ENCODE measurements at regions not wholly inside any gene's neighbourhood (a gene's known extent, or its start where the extent isn't known, plus 50 kb on each side); places are given as distances from the start of the nearest gene placed in this dataset.

DNA sequence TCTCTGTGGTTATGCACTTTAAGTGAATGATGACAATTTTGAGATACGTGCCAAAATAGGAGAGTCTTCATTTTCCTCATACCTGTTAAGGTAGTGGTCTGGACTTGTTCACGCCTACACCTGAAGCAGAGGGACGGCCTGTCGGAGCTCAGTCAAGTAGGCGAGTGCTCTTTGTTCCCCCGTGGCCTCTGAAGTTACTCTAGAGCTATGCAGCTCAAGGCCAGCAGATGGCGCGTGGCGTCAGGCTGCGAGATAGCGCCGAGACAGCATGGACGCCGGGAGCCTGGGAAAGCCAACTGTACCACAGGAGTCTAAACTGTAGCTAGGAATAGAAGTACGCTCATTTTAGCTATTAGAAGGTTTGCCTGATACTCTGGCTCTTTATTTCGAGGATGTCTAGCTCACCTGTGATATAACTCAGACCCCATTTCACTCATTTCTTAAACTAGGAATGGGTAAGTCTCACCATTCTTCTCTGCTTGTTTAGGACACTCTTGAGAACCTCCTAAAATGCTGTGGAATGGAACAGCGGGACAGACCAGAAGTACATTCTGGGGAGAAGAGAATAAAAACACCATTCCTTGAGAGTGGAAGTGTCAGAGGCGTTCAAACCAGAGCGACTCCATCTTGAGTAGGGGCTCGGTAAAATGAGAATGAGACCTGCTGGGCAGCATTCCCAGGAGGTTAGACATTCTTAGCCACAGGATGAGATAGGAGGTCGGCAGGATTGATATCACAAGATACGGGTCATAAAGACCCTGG, 267.4 kb upstream of the HMGA2 start:
- peak; percentile 81 for DNase-seq (ENCODE audit: low spot score)

DNA sequence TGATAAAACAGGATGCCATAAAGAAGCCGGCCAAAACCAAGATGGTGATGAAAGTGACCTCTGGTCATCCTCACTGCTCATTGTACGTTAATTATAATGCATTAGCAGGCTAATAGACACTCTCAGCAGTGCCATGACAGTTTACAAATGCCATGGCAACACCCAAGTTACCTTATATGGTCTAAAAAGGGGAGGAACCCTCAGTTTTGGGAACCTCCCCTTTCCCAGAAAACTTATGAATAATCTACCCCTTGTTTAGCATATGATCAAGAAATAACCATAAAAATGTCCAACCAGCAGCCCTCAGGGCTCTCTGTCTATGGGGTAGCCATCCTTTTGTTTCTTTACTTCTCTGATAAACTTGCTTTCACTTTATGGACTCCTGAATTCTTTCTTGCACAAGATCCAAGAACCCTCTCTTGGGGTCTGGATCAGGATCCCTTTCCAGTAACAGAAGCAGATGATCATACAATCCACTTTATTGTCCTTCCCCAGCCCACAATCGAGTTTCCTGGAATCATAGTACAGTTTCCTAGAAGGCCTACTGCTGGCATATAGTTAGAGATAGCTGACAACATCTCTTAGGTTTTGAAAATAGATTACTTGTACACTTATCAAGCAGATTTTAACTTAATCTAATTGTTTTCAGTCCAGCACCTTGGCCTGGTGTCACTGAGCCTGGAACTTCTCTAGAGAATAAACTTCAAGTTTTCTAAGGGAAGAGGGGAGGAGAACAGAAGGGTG, 266.7 kb upstream of the HMGA2 start:
- DNase-seq (ENCODE audit: low spot score), result no peak

DNA sequence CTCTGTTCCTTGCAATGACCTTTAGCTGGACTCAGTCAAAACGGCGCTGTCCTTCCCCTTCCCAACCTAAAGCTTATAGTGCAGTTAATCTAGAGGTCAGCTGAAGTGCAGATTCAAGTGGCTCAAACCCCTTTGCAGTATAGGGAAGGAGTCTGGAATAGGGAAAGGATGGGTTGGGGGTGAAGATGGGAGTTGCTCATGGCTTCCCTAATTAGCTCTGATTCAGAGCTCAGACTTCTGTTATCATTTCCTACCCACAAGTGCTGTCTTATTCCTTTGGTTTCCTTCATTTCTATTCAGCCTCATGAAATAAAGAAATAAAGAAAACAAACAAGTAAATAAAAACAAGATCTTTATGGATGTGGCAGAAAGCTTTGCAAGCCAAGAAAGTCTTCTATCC, 264.0 kb upstream of the HMGA2 start:
- DNase-seq (ENCODE audit: low spot score), result no peak

DNA sequence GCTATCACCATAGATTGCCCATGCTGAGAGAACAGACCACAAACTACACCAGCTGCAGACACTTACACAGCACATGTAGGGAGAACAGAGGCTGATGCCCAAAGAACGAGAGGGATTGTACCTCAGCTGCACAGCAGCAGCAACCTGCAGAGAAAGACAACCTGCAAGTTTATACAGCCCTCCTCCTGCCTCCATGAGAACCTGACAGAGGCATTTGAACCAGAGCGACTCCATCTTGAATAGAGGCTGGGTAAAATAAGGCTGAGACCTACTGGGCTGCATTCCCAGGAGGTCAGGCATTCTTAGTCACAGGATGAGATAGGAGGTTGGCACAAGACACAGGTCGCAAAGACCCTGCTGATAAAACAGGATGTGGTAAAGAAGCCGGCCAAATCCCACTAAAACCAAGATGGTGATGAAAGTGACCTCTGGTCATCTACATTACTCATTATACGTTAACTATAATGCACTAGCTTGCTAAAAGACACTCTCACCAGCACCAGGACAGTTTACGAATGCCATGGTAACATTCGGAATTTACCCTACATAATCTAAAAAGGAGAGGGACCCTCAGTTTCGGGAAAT, 262.4 kb upstream of the HMGA2 start:
- no peak for DNase-seq (ENCODE audit: low spot score)

DNA sequence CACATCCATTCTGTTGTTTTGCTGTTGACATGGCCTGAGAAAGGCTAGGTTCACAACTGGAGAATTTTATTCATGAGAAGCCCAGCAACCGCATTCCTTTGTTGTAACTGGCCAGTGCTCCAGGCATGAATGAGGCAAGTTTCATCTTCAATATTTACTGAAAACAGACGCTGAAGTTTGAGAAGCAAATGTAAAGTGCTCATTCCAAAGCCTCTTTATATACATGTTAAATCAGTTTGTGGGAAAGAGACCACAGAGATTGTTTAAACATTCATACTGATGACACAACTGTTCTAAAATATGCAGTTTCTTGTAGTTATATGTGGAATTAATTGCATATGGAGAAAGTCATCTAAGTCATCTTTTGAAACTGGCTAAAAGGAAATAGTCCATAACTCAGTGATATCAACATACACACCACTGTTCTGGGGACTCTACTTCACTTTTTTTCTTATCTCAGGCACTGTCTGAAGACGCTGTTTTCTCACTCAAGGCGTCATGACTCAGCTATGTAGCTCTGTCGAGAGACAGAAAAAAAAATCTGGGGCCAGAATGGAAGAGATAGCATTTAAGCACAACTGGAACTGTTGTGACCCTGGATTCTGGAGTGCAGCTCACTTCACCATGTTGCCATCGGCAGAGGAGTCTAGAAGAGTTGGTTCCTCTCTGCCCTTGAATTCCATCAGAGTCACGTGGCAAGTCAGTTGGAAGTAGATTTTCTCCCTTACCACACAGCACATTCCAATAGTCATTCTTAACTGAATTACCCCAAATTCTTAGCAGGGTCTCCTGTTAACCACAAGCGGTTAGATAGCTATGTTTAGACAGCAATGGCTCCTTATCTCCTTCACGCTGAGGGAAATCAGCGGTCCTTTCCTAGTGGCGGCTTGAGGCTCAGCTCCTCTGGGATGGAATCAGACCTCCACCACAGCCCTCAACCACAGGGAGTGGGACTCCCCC, 258.4 kb upstream of the HMGA2 start:
- peak; percentile 71 for DNase-seq (ENCODE audit: low spot score)

DNA sequence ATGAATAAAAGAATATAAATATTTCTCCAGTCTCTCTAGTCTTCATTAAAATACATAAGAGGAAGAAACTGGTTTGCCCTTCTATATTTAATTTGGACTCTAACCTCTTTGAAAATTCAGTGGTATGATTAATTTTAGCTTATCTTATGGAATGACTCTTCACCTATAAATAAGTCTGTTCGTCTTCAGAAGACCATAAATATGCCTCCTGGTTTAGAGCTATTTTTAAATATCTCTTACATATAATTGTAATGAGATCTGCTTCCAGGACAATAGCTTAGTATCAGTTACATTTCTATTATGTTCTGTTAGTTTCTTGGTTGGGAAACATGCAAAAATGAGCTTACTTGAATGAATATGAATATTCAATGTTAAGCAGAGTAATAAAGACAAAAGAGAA, 257.5 kb upstream of the HMGA2 start:
- no peak for DNase-seq (ENCODE audit: low spot score)

DNA sequence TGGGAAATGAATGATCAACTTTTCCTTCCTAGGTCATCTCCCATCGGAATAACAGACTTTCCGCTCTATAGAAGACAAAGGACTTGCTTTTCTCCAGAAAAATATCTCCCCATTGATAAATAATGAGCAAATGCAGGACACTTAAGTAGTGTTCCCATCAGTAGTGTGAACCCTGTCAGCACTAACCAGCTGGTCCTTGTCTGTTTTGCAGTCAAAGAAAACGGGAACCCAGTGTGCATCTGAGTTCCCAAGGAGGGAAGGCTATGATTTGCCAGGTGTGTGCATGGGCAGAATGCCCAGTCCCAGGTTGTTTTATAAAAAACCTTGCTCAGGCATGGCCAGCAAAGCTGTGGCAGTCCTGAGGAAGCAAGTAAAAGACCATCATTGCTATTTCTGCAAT, 256.5 kb upstream of the HMGA2 start:
- no peak for DNase-seq (ENCODE audit: low spot score)

DNA sequence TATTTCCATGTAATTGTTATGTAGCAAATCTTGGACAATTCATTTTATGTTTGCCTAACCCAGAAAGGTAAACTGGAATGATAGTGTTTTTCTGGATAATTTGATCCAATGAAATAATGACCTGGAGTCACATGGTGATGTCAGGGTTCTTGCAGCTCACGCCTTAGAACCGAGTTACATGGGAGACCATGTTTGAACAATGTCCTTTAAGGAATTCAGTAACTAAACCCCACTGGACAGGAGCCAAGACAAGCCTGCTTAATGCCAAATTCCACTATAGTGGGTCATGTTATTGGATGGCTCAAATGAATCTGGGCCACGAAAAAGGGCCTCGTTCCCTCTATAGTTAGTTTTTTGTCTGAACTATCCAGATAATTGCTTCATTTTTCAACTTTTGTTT, 255.8 kb upstream of the HMGA2 start:
- DNase-seq (ENCODE audit: low spot score), result no peak

DNA sequence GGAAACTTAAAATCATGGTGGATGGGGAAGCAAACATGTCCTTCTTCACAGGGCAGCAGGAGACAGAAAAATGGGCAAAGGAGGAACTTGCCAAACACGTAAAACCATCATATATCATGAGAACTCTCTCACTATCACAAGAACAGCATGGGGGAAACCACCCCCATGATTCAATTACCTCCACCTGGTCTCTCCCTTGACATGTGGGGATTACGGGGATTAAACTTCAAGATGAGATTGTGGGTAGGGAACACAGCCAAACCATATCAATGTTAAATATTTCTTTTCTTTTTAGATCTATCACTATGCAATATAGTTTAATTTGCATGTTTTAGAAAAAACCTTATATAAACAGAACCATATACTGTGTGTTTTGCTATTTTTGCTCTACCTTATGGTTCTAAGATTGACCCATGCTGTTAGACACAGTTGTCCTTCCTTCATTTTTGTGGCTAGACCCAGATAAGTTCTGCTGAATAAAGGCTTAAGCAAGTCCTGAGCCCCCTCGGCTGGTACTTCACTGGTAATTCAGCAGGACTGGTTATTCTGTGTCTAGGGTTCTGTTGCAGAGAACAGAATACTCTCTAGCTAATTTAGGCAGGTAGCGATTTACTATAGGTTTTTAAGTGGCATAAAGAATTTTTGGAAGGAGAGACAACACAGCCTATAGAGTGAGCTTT, 253.7 kb upstream of the HMGA2 start:
- no peak for DNase-seq (ENCODE audit: low spot score)

DNA sequence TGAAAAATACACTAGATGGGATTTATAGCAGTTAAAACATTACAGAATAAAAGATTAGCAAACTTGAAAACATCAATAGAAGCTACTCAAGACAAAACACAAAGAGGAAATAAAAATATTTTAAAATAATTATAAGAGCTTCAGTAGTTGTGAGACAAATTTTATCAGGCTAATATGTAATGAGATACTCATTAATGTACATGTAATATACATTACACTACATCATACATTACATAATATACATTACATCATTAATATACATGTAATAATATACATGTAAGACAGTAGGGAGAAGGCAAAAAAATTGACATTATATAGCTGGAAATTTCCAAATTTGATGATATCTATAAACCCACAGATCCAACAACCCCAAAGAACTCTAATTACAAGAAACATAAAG, 249.4 kb upstream of the HMGA2 start:
- no peak for DNase-seq (ENCODE audit: low spot score)

DNA sequence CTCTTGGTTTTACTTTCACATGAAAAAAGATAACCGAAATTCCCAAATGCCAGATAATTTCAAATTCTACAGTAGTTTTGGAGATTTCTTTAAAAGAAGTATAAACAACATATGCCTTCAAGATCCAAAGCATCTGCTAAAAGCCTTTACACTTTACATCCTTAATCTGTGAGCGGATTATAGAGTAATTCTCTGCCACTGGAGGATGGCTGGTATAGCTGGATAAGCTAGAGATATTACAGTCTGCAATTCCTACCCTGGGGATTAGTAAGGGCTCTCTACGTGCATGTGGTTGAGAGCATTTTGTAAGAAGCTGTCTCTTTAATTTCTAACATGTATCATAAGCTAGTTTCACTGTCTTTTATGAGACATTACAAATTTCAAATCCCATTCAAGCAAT, 240.3 kb upstream of the HMGA2 start:
- DNase-seq (ENCODE audit: low spot score), result no peak

DNA sequence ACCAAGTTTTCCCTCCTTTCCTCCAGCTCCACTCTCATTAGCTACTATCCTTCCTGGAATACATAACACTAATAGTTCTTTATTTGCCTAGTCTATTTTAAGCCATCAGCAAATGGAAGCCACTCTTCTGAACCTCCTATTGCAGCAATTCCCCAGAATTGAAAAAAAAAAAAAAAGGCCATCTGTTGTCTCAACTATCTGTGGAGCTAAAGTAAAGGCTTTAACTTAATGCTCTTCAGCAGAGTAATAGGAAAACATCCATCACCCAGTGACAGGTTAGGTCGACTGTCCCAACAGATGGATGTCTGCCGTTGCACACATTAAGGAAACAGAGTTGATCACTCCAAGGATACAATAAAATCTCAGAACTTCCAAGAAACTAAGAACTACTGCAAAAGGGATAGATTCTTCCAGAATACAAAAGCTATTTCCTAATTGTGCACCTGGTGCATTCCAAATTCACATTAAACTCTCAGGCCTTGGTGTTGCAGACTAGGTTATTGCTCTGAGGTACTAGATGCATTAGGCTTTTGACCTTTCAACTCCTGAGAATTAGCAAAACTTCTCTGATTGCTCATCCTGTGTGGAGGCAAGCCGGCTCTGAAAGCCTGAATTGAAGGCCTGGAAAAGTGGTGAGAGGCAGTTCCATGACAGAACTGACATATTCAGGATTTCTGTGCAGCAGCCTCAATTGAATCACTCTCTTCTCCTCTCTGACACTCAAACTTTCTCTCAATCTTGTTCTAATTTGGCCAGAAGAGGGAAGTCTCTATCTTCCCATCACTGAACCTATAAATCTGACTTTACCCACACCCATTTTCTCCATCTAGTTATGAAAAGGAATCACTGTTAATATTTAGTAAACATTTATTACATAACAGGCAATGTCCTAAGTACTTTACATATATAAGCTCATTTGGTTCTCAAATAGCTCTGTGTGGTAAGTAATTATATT, 238.4 kb upstream of the HMGA2 start:
- no peak for DNase-seq (ENCODE audit: low spot score)

DNA sequence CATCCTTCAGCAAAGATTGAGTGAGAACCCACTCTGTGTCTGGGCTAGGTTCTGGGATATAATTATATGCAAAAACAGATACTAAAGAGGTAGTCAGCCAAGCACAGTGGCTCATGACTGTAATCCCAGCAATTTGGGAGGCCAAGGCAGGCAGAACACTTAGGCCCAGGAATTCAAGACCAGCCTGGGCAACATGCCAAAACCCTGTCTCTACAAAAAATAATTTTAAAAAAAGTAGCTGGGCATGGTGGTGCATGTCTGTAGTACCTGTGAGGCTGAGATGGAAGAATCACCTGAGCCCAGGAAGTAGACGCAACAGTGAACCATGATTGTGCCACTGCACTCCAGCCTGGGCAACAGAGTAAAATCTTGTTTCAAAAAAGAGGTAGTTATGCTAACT, 237.5 kb upstream of the HMGA2 start:
- no peak for DNase-seq (ENCODE audit: low spot score)

DNA sequence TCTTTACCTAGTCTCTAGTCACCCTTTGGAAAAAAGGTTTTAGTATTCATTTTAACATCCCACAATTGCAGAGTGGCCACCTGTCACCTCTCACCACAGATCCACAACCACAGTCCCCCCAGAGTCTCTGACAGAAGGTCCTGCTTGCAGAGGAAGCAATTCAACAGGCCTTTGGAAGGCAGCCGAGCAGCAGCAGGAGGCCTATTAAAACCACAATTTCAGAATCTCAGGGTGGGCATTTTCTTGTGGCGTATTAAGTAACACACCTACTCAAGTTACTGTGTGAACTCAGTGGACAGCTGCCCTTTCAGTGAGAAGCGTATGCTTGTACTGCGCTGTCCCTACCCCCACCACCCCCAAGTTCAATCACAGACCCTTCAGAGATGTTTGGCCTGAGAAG, 234.0 kb upstream of the HMGA2 start:
- no peak for DNase-seq (ENCODE audit: low spot score)

DNA sequence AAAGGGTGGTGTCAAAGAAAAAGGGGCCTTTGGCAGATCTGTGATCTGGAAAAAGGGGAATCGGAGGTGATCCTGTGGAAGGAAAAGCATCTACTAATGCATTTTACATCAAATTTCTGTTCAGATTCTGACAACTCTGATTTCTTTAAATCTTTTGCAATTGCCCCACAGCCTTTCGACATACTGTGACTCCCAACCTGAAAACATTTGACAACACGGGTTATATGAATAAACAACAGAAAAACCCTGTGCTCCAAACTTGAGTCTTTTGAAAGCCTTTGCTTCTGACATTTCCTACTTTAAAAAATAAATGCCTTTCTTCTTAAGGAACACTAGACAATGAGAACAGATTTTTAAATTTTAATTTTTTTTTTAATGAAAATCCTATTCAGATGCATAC, 231.9 kb upstream of the HMGA2 start:
- no peak for DNase-seq (ENCODE audit: low spot score)

DNA sequence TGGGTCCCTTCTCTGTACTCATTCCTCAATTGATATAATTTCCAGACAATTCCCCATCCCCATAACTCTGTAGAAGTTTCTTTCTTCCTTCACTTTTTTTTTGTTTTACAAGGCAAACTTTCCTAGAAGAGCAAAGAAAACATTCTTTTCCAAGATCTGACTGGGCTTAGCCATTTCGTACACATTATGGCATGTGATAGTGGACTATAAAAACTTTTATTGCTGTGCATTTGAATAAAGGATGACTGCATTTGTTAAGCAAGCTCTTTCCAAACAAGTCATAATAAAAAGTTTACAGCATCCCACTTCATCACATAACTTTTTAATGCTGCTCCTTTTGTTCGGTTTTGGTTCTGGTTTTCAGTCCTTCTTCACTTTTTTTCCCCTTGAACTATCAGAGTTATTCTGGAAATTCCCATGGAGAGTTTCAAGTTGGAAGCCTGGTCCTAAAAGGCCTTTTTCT, 231.0 kb upstream of the HMGA2 start:
- no peak for DNase-seq (ENCODE audit: low spot score)

DNA sequence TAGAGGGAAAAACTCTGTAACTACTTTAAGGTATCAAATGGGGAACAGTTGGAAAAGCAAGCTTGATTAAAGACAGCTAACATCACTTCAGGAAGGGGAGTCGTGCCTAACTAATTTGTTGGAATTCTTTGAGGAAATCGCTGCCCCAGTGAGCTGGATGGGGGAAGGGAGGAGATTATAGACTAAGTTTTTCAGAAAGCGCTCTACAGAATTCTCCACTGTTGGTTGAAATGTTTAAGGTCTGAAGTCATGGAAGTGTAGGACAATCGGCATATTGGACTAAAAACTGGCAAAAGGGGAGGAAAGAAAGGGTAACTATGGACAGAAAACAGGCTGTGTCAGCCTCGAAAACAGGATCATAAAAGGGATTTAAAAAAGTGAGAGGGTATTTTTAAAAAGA, 229.9 kb upstream of the HMGA2 start:
- DNase-seq (ENCODE audit: low spot score), result no peak

DNA sequence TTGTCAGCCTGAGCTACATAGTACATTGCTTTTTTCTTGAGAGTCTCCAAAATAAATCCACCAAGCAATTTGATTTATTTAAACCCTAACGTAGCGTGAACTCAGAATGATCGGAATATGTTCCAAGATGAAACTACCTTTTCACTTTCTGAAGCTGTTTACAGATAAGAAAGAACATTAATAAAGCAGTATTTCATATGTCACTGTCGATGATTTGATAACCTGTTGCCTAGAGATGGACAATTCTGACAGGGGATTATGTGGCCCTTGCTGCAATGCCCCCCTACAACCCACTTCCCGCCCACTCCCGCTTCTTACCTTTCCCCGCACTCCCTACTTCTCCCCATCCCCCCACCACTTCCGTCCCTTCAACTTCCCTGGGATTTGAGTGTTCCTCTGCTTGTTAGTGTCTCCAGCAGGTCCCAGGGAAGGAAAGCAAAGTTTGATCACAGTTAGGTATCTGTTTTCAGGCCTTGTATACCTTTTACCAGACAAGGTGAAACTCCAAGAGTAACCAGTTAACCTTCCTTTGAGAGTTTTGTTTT, 229.2 kb upstream of the HMGA2 start:
- no peak for DNase-seq (ENCODE audit: low spot score)

DNA sequence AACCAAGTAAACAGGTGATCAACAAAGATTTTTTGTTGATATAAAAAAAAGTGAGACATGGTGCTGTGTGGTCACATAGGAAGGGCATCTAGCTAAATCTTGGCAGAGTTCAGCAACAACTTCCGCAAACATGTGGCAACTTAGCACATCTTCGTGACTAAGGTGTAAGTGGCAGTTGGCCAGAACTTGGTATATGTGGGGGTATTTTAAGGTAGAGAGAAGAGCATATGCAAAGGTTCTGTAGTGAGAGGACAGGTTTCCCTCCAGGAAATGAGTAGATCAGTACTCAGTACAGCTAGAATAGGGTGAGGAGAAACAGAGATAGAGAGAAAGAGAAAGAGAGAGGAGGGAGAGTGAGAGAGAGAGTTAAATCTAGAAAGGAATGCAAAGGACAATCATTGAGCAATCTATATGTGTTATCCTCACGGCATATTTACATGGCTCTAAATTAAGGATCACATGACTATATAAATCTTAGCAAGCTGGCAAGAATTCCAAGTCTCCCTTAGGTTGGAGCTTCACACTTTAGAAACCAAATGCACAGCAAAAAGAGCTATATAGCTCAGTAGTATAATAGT, 227.7 kb upstream of the HMGA2 start:
- no peak for DNase-seq (ENCODE audit: low spot score)

DNA sequence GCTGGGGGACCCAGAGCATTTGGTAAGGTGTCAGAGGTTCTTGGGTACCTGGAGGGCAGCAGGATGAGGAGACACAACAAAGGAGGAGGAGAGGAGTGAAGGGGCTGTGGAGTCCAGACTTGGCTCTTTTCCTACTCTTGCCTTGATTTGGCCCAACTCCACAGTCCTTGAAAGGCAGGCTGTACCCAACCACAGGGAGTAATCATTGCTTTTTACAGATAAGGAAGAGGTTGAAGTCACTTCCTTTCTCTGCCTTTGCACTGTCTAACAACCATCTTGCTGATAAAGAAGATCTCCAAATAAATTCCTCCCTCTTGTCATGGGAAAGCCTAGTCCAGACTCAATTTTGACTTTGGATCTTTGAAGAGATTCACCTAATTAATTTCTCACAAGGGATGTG, 226.8 kb upstream of the HMGA2 start:
- DNase-seq (ENCODE audit: low spot score), result no peak

Data from AG08396 (cell line).